ENCODE measurements at regions not wholly inside any gene's neighbourhood (a gene's known extent, or its start where the extent isn't known, plus 50 kb on each side); places are given as distances from the start of the nearest gene placed in this dataset.

GRCh38 chrX:3219667-3220066 is 126.8 kb downstream of the MXRA5 start:
- H3K4me3 Mint-ChIP-seq, result no peak overlapping the region

GRCh38 chrX:3219231-3219630 is 127.2 kb downstream of the MXRA5 start:
- no peak for DNase-seq
- no peak overlapping the region for H3K4me3 Mint-ChIP-seq
- H3K27me3 Mint-ChIP-seq (ENCODE audit: low read depth, poor library complexity), result peaks cover 11% of the 10 kb centered on the region
- H3K4me1 Mint-ChIP-seq, result no peaks in the 10 kb centered on the region
- no peaks in the 10 kb centered on the region for H3K36me3 Mint-ChIP-seq (ENCODE audit: low read depth)
- no peak overlapping the region for H3K27ac Mint-ChIP-seq
- no peak for TF ChIP-seq CTCF (IDR thresholded peaks at IDR 0.05)
- peaks cover 27% of the 10 kb centered on the region for H3K9me3 Mint-ChIP-seq

More at GRCh38 chrX:3219667-3220066, 126.8 kb downstream of the MXRA5 start:
- Mint-ChIP-seq H3K9me3 (peaks cover 27% of the 10 kb centered on the region), H3K36me3 (ENCODE audit: low read depth) (no peaks in the 10 kb centered on the region), H3K27ac (no peak overlapping the region), H3K27me3 (ENCODE audit: low read depth, poor library complexity) (peaks cover 11% of the 10 kb centered on the region), H3K4me1 (no peaks in the 10 kb centered on the region)
- no peak for TF ChIP-seq CTCF (IDR thresholded peaks at IDR 0.05)
- DNase-seq, result no peak

- H3K9me3 Mint-ChIP-seq, result peaks cover 27% of the 10 kb centered on the region
- no peak for TF ChIP-seq CTCF (IDR thresholded peaks at IDR 0.05)
- H3K27me3 Mint-ChIP-seq (ENCODE audit: low read depth, poor library complexity), result peaks cover 11% of the 10 kb centered on the region
- no peaks in the 10 kb centered on the region for H3K36me3 Mint-ChIP-seq (ENCODE audit: low read depth)
- no peak overlapping the region for H3K27ac Mint-ChIP-seq
- no peak for DNase-seq
- no peaks in the 10 kb centered on the region for H3K4me1 Mint-ChIP-seq
- no peak overlapping the region for H3K4me3 Mint-ChIP-seq
These were observed 128.0 kb downstream of the MXRA5 start for GRCh38 chrX:3218442-3218841.

- Mint-ChIP-seq H3K36me3 (ENCODE audit: low read depth) (no peaks in the 10 kb centered on the region), H3K4me1 (no peaks in the 10 kb centered on the region), H3K4me3 (no peak overlapping the region), H3K27ac (no peak overlapping the region), H3K27me3 (ENCODE audit: low read depth, poor library complexity) (peaks cover 11% of the 10 kb centered on the region), H3K9me3 (peaks cover 27% of the 10 kb centered on the region)
- TF ChIP-seq CTCF (IDR thresholded peaks at IDR 0.05), result no peak
- no peak for DNase-seq
These were observed 129.8 kb downstream of the MXRA5 start for GRCh38 chrX:3216581-3217180.

- H3K4me3 Mint-ChIP-seq, result no peak overlapping the region
- TF ChIP-seq CTCF (IDR thresholded peaks at IDR 0.05), result no peak
These were observed 131.2 kb downstream of the MXRA5 start for GRCh38 chrX:3215249-3215648.

GRCh38 chrX:3206314-3206713 is 140.1 kb downstream of the MXRA5 start:
- Mint-ChIP-seq H3K4me1 (no peaks in the 10 kb centered on the region), H3K36me3 (ENCODE audit: low read depth) (no peaks in the 10 kb centered on the region), H3K27ac (no peak overlapping the region), H3K9me3 (no peaks in the 10 kb centered on the region), H3K27me3 (ENCODE audit: low read depth, poor library complexity) (no peaks in the 10 kb centered on the region), H3K4me3 (no peak overlapping the region)
- no peak for TF ChIP-seq CTCF (IDR thresholded peaks at IDR 0.05)
- DNase-seq, result no peak

More at GRCh38 chrX:3215249-3215648, 131.2 kb downstream of the MXRA5 start:
- Mint-ChIP-seq H3K36me3 (ENCODE audit: low read depth) (no peaks in the 10 kb centered on the region), H3K9me3 (peaks cover 22% of the 10 kb centered on the region), H3K27me3 (ENCODE audit: low read depth, poor library complexity) (peaks cover 7% of the 10 kb centered on the region), H3K27ac (no peak overlapping the region), H3K4me1 (no peaks in the 10 kb centered on the region)
- DNase-seq, result no peak
